GM20000 (cell line): ENCODE measurements at regions not wholly inside any gene's neighbourhood (a gene's known extent, or its start where the extent isn't known, plus 50 kb on each side); places are given as distances from the start of the nearest gene placed in this dataset.

ENCODE experiments used
- DNase-seq: peaks from one replicate; pipeline ENCODE4 v3.0.0; 2012; ENCODE audit warnings: low spot score
- TF ChIP-seq, protein P1 (sequence below): IDR thresholded peaks from 2 replicates; pipeline ENCODE4 v1.5.1; 2012; ENCODE audit warnings: mild to moderate bottlenecking, control low read depth; ENCODE audit errors: extremely low read depth, missing control alignments

DNA sequence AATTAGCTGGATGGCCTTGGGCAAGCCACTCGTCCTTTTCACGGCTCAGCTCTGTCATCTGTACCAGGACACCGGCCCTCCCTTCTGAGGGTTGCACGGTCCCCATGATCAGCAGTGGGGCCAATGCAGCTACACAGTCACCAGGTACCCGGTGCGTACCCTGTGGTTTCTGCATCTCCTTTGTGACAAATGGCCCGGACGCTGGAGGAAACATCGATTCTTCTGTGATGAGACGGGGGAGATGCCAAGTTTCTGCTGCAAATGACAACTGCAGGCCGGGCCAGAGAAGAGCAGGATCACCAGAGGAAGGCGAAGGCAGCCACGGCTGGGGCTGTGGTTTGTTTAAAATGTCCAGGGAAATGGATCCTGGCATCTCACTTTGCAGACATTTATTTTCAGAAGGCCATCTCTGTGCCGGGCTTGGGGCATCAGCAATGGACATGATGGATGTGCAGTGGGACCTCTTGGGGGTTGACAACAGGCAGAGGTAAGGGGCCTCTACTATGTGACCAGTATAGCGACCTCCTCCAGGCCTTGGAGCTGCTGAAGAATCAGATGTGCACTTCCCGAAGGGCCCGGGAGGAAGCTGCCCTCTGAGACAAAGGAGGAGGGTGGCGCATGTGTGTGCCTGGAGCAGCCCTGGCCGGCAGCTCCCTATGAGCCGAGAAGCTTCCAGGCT, 221.9 kb upstream of the C1orf174 start:
- TF ChIP-seq, protein P1, sequence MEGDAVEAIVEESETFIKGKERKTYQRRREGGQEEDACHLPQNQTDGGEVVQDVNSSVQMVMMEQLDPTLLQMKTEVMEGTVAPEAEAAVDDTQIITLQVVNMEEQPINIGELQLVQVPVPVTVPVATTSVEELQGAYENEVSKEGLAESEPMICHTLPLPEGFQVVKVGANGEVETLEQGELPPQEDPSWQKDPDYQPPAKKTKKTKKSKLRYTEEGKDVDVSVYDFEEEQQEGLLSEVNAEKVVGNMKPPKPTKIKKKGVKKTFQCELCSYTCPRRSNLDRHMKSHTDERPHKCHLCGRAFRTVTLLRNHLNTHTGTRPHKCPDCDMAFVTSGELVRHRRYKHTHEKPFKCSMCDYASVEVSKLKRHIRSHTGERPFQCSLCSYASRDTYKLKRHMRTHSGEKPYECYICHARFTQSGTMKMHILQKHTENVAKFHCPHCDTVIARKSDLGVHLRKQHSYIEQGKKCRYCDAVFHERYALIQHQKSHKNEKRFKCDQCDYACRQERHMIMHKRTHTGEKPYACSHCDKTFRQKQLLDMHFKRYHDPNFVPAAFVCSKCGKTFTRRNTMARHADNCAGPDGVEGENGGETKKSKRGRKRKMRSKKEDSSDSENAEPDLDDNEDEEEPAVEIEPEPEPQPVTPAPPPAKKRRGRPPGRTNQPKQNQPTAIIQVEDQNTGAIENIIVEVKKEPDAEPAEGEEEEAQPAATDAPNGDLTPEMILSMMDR, result no peak
- no peak for DNase-seq

DNA sequence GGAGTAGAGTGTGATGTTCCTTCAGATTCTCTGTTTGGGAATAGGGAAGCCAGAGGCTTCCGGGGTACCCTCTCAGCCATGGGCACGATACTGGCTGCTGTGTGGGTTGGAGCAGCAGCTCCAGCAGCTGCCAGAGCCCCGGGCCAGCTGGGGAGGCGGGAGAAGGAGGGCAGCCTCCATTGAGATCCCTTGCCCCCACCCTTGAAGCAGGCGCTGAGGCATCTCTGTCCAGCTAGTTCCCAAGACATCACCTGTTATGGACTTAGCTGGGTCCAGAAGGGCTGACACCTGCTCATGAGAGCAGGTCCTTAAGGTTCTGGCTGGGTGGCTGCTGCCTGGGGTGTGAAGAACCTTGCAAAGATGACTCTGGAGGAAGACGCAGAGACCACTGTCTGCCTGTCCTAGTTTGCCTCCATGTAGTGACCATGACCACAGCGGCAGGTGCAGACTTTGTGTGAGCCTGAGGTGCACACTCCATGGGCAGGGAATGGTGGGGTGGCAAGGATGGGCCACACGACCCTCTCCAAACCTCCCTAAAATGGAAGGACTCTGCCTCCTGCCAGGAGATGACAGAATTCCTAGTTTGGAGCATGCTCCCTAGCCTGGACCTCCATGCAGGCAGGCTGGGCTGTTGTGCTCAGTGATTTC, 222.6 kb upstream of the C1orf174 start:
- TF ChIP-seq, protein P1, result no peak

DNA sequence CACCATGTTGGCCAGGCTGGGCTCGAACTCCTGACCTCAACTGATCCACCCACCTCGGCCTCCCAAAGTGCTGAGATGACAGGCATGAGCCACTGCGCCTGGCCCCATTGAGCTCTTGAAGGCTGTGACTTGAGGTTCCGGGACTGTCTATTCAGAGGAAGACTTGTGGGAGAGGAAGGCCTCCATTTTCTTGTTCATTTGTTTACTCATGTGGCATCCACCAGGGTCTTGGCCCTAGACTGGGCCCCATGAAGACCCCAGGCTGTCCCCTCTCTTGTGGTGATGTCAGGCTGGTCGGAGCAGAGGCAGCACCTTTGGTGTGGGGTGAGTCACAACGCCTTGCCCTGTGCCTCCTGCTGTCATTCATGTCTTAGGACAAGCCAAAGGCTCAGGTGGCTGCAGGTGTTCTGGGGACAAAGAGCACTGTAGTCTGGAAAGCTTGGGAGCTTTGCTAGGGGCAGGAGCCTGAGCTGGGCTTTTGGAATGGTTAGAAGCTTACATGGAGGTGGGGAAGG, 224.6 kb upstream of the C1orf174 start:
- no peak for DNase-seq
- TF ChIP-seq, protein P1, result no peak

More for the DNA sequence above, 222.6 kb upstream of the C1orf174 start:
- no peak for DNase-seq

DNA sequence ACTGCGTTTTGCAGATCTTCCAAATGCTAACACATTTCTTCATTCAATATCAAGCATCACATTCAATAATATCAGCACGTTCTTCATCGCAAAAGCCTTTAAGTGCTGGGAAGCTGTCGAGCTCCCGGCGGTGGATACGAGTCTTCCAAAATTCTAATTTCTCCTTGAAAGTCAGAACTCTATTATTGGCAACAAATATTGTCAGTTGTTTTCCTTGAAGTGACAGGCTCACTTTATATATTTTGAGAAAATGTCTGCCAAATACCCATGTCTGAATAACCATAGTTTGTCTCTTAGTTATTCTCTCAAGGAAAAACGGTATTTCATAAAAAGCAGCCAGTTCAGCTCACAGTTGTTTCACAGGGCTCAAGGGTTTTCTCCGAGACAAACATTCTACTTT, 226.2 kb upstream of the C1orf174 start:
- no peak for DNase-seq
- TF ChIP-seq, protein P1, result no peak

DNA sequence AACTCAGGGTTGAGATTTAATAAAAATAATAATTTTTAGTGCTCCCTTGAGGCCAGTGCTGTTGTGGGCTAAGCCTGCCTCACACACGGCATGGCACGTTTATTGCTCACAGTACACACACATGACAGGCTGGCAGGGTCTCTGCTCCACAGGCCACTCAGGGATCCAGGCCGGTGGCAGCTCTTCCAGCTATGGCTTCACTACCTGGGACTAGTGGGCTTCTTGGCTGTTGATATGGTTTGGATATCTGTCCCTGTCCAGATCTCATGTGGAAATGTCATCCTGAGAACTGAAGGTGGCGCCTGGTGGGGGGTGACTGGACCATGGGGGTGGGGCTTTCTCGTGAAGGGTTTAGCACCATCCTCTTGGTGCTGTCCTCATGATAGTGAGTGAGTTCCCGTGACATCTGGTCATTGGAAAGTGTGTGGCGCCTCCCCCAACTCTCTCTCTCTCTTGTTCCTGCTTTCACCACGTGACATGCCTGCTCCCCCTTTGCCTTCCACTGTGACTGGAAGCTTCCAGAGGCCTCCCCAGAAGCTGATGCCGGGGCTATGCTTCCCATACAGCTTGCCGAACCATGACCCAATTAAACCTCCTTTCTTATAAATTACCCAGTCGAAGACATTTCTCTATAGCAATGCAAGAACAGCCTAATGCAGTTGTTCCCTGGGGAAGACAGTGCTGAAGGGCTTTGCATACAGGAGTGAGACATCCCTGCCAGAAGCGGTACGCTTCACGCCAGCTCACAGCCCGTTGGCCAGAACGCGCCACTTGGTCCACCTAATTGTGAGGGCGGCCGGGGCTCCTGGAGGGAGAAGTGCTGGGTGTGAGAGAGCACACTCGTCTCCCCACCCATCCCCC, 226.9 kb upstream of the C1orf174 start:
- no peak for DNase-seq
- TF ChIP-seq, protein P1, result no peak

DNA sequence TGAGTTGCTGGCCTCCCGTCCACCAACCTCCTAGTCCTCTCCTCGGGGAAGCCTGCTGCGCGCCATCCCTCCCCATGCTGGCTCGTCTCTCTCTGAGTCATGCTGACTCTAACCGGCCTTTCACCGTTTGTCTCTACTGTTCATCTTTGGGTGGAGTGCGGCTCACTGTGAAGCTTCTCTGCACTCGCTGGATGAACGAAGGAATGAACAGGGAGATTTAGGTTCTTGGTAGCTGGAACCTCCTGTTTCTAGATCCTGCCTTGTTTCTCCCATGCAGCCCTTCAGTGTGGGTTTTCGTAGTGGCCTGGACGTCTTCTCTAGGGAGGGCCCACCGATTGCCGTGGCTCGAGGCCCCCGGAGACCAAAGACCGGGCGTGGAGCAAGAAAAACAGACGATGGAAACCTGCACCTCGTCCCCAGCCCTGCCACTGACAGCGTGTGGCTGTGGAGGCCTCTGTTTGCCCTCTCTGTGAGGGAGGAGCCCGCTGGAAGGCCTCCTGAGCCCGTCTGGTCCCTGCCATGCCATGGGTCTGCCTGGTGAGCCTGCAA, 227.6 kb upstream of the C1orf174 start:
- TF ChIP-seq, protein P1, result no peak
- no peak for DNase-seq
